Adipocyte (in vitro differentiated cells): ENCODE measurements at regions not wholly inside any gene's neighbourhood (a gene's known extent, or its start where the extent isn't known, plus 50 kb on each side); places are given as distances from the start of the nearest gene placed in this dataset.
A peak's percentile ranks its signal among the peaks of the same experiment; 100 is the strongest.

Experiments
- DNase-seq: peaks from one replicate; pipeline ENCODE4 v3.0.0-alpha.2; 2015; ENCODE audit warnings: low read depth
- H3K27me3 ChIP-seq: replicated peaks from 2 replicates; pipeline ENCODE4 v1.7.0; 2013; ENCODE audit warnings: mild to moderate bottlenecking, low read length, moderate library complexity; ENCODE audit not compliant: control insufficient read depth, insufficient read depth
- H3K36me3 ChIP-seq: 2 replicates; pipeline ENCODE4 v1.7.0; 2013; ENCODE audit warnings: low read length, mild to moderate bottlenecking, moderate library complexity; ENCODE audit not compliant: control insufficient read depth, insufficient read depth, severe bottlenecking
- H3K4me1 ChIP-seq: 2 replicates; pipeline ENCODE4 v1.7.0; 2013; ENCODE audit warnings: mild to moderate bottlenecking, low read length, moderate library complexity; ENCODE audit not compliant: control insufficient read depth, insufficient read depth
- H3K4me3 ChIP-seq: 2 replicates; pipeline ENCODE4 v1.7.0; 2013; ENCODE audit warnings: mild to moderate bottlenecking, low read length, moderate library complexity
- H3K9ac ChIP-seq: 2 replicates; pipeline ENCODE4 v1.7.0; 2013; ENCODE audit warnings: mild to moderate bottlenecking, low read length, moderate library complexity
- H3K9me3 ChIP-seq: 2 replicates; pipeline ENCODE4 v1.7.0; 2013; ENCODE audit warnings: mild to moderate bottlenecking, low read length, moderate library complexity; ENCODE audit not compliant: control insufficient read depth

- no peak for DNase-seq
- H3K9me3 ChIP-seq = no peaks in the 10 kb centered on the region
- H3K36me3 ChIP-seq = no peaks in the 10 kb centered on the region
These were observed 73.1 kb downstream of the IRF8 start for GRCh38 chr16:85971902-85972638.

GRCh38 chr16:85974428-85975375 lies 75.7 kb downstream of the IRF8 start:
- Histone ChIP-seq H3K4me3 (no peak overlapping the region), H3K9me3 (no peaks in the 10 kb centered on the region), H3K36me3 (no peaks in the 10 kb centered on the region), H3K9ac (no peak overlapping the region), H3K27me3 (peaks cover 56% of the 10 kb centered on the region), H3K4me1 (peaks cover under 1% of the 10 kb centered on the region)
- DNase-seq = no peak

More at GRCh38 chr16:85971902-85972638, 73.1 kb downstream of the IRF8 start:
- H3K9ac ChIP-seq = no peak overlapping the region
- H3K4me3 ChIP-seq = no peak overlapping the region
- peaks cover 48% of the 10 kb centered on the region for H3K27me3 ChIP-seq
- peaks cover 9% of the 10 kb centered on the region for H3K4me1 ChIP-seq

- DNase-seq = no peak
- peaks cover 61% of the 10 kb centered on the region for H3K27me3 ChIP-seq
- H3K36me3 ChIP-seq = no peaks in the 10 kb centered on the region
- H3K4me3 ChIP-seq = no peak overlapping the region
- no peak overlapping the region for H3K9ac ChIP-seq
- H3K4me1 ChIP-seq = no peaks in the 10 kb centered on the region
- H3K9me3 ChIP-seq = no peaks in the 10 kb centered on the region
These were observed 76.6 kb downstream of the IRF8 start for GRCh38 chr16:85975451-85975981.

- H3K4me1 ChIP-seq = no peaks in the 10 kb centered on the region
- peak; percentile 41 for DNase-seq
- peaks cover 63% of the 10 kb centered on the region for H3K27me3 ChIP-seq
- no peaks in the 10 kb centered on the region for H3K9me3 ChIP-seq
- no peak overlapping the region for H3K9ac ChIP-seq
- H3K4me3 ChIP-seq = no peak overlapping the region
- H3K36me3 ChIP-seq = no peaks in the 10 kb centered on the region
These were observed 79.4 kb downstream of the IRF8 start for GRCh38 chr16:85978291-85978775.

GRCh38 chr16:85978976-85979375 lies 80.0 kb downstream of the IRF8 start:
- no peak for DNase-seq
- no peaks in the 10 kb centered on the region for H3K4me1 ChIP-seq
- no peaks in the 10 kb centered on the region for H3K36me3 ChIP-seq
- no peaks in the 10 kb centered on the region for H3K9me3 ChIP-seq
- no peak overlapping the region for H3K9ac ChIP-seq
- no peak overlapping the region for H3K4me3 ChIP-seq
- H3K27me3 ChIP-seq = peaks cover 64% of the 10 kb centered on the region

- Histone ChIP-seq H3K36me3 (no peaks in the 10 kb centered on the region), H3K4me3 (no peak overlapping the region), H3K27me3 (peaks cover 68% of the 10 kb centered on the region), H3K4me1 (no peaks in the 10 kb centered on the region), H3K9ac (no peak overlapping the region), H3K9me3 (no peaks in the 10 kb centered on the region)
- DNase-seq = no peak
These were observed 80.6 kb downstream of the IRF8 start for GRCh38 chr16:85979605-85980004.

GRCh38 chr16:85980686-85981085 lies 81.7 kb downstream of the IRF8 start:
- peaks cover 69% of the 10 kb centered on the region for H3K27me3 ChIP-seq
- no peaks in the 10 kb centered on the region for H3K9me3 ChIP-seq
- no peak overlapping the region for H3K9ac ChIP-seq
- H3K4me3 ChIP-seq = no peak overlapping the region
- DNase-seq = no peak
- H3K4me1 ChIP-seq = no peaks in the 10 kb centered on the region
- no peaks in the 10 kb centered on the region for H3K36me3 ChIP-seq

GRCh38 chr16:85981826-85982562 lies 83.0 kb downstream of the IRF8 start:
- Histone ChIP-seq H3K27me3 (peaks cover 65% of the 10 kb centered on the region), H3K9me3 (no peaks in the 10 kb centered on the region), H3K36me3 (no peaks in the 10 kb centered on the region), H3K4me3 (no peak overlapping the region), H3K9ac (no peak overlapping the region), H3K4me1 (peaks cover 1% of the 10 kb centered on the region)
- DNase-seq = no peak

- Histone ChIP-seq H3K4me1 (peaks cover 5% of the 10 kb centered on the region), H3K9ac (no peak overlapping the region), H3K4me3 (no peak overlapping the region), H3K9me3 (no peaks in the 10 kb centered on the region), H3K27me3 (peaks cover 65% of the 10 kb centered on the region), H3K36me3 (no peaks in the 10 kb centered on the region)
- DNase-seq = no peak
These were observed 83.6 kb downstream of the IRF8 start for GRCh38 chr16:85982563-85982939.

GRCh38 chr16:85983064-85983463 lies 84.1 kb downstream of the IRF8 start:
- peaks cover 5% of the 10 kb centered on the region for H3K4me1 ChIP-seq
- no peak overlapping the region for H3K4me3 ChIP-seq
- H3K9ac ChIP-seq = no peak overlapping the region
- H3K27me3 ChIP-seq = peaks cover 64% of the 10 kb centered on the region
- H3K36me3 ChIP-seq = no peaks in the 10 kb centered on the region
- no peak for DNase-seq
- no peaks in the 10 kb centered on the region for H3K9me3 ChIP-seq
